Prostate gland (tissue), 2 donors: ENCODE measurements at regions not wholly inside any gene's neighbourhood (a gene's known extent, or its start where the extent isn't known, plus 50 kb on each side); places are given as distances from the start of the nearest gene placed in this dataset.
"Not testable (repeated sequence)": the region's sequence is repeated elsewhere in the genome, so short reads cannot be mapped to it uniquely, and the experiment has no call there.

ENCODE experiments used
- DNase-seq: peaks from one replicate; pipeline ENCODE4 v3.0.0-alpha.2; 2019; ENCODE audit warnings: low spot score
- H3K27ac ChIP-seq, 2 donors: fragments of 200-600 bp; sonication (generic); 2 replicates each; pipeline ENCODE4 v1.5.1; 2017 to 2019
- H3K27me3 ChIP-seq: fragments of 200-600 bp; sonication (generic); replicated peaks from 2 replicates; pipeline ENCODE4 v1.5.1; 2019; ENCODE audit not compliant: insufficient read depth
- H3K36me3 ChIP-seq, 2 donors: fragments of 200-600 bp; sonication (generic); 1 replicate in 1 of 2; 2 replicates in 1 of 2; pipeline versions ENCODE4 v1.5.1 to v1.8.1; 2017 to 2019
- H3K4me1 ChIP-seq: fragments of 200-600 bp; sonication (generic); replicated peaks from 2 replicates; pipeline ENCODE4 v1.5.1; 2019
- H3K4me3 ChIP-seq, 2 donors: fragments of 200-600 bp; sonication (generic); 2 replicates each; pipeline ENCODE4 v1.5.1; 2017 to 2019
- H3K9me3 ChIP-seq: fragments of 200-600 bp; sonication (generic); 2 replicates; pipeline ENCODE4 v1.5.1; 2017
- CTCF ChIP-seq, 4 experiments: fragments of 200-600 bp in 2 of 4; fragments of 450-650 bp in 2 of 4; sonication (generic) in 2 of 4; IDR thresholded peaks; 1 replicate in 3 of 4; 2 replicates in 1 of 4; pipeline ENCODE4 v1.5.1; 2016 to 2019; ENCODE audit warnings: antibody characterized with exemption in 4 of 4, mild to moderate bottlenecking in 2 of 4, moderate library complexity in 2 of 4
- POLR2A ChIP-seq: fragments of 450-650 bp; IDR thresholded peaks from one replicate; pipeline ENCODE4 v1.6.1; 2016; ENCODE audit warnings: antibody characterized with exemption, mild to moderate bottlenecking
- POLR2AphosphoS5 ChIP-seq: sonication (generic); formaldehyde crosslinking; IDR thresholded peaks from one replicate; pipeline ENCODE4 v1.6.1; 2017; ENCODE audit warnings: antibody characterized with exemption
- WGBS: methylation state at CpG from one replicate; pipeline ENCODE4 v1.1.5; 2018; 5-methylcytosine and 5-hydroxymethylcytosine counted together
- intact Hi-C: fragments of 100-400 bp; cut with DNase I; formaldehyde crosslinking; loops from one replicate; pipeline ENCODE4 v1.14.2; 2022

- H3K27me3 ChIP-seq: no peaks in the 10 kb centered on the region
- no peak for DNase-seq
- no peak overlapping the region for H3K4me3 ChIP-seq
- no peak overlapping the region for H3K27ac ChIP-seq
- TF ChIP-seq CTCF (IDR thresholded peaks at IDR 0.05): no peak
- TF ChIP-seq POLR2AphosphoS5: no peak
- TF ChIP-seq POLR2A: no peak
- 92% methylated on average over 2 of the region's 2 CpGs for WGBS
- intact Hi-C loops: no loop called here
- no peaks in the 10 kb centered on the region for H3K9me3 ChIP-seq
- no peaks in the 10 kb centered on the region for H3K4me1 ChIP-seq
- H3K36me3 ChIP-seq: no peaks in the 10 kb centered on the region
Measured at GRCh38 chr6:14388371-14388770, 270.8 kb downstream of the CD83 start.

GRCh38 chr6:14389776-14390175 lies 272.2 kb downstream of the CD83 start:
- intact Hi-C loops, H3K9me3 ChIP-seq, H3K27ac ChIP-seq, DNase-seq, H3K27me3 ChIP-seq, H3K36me3 ChIP-seq, H3K4me3 ChIP-seq, H3K4me1 ChIP-seq: not testable (repeated sequence)
- 74% methylated on average over 2 of the region's 2 CpGs for WGBS

GRCh38 chr6:14390805-14391204 lies 273.2 kb downstream of the CD83 start:
- H3K4me3 ChIP-seq: no peak overlapping the region
- H3K27me3 ChIP-seq: no peaks in the 10 kb centered on the region
- intact Hi-C loops: no loop called here
- H3K36me3 ChIP-seq: no peaks in the 10 kb centered on the region
- H3K27ac ChIP-seq: no peak overlapping the region
- TF ChIP-seq POLR2A: no peak
- TF ChIP-seq CTCF (IDR thresholded peaks at IDR 0.05): no peak
- no peak for TF ChIP-seq POLR2AphosphoS5
- DNase-seq: no peak
- H3K9me3 ChIP-seq: no peaks in the 10 kb centered on the region
- H3K4me1 ChIP-seq: no peaks in the 10 kb centered on the region
- WGBS: 13% methylated on average over 2 of the region's 2 CpGs

- peak; percentile 9 for TF ChIP-seq POLR2AphosphoS5
- TF ChIP-seq CTCF (IDR thresholded peaks at IDR 0.05): no peak
- no peak for TF ChIP-seq POLR2A
- H3K27ac ChIP-seq: no peak overlapping the region
- WGBS: 34% methylated on average over 4 of the region's 4 CpGs
- DNase-seq: peak; percentile 28
- H3K27me3 ChIP-seq: no peaks in the 10 kb centered on the region
- H3K4me1 ChIP-seq: no peaks in the 10 kb centered on the region
- intact Hi-C loops: no loop called here
- no peaks in the 10 kb centered on the region for H3K36me3 ChIP-seq
- H3K4me3 ChIP-seq: no peak overlapping the region
- no peaks in the 10 kb centered on the region for H3K9me3 ChIP-seq
Measured at GRCh38 chr6:14393910-14394309, 276.3 kb downstream of the CD83 start.

- no peaks in the 10 kb centered on the region for H3K4me1 ChIP-seq
- WGBS: 98% methylated on average over 4 of the region's 4 CpGs
- no peaks in the 10 kb centered on the region for H3K27me3 ChIP-seq
- H3K9me3 ChIP-seq: no peaks in the 10 kb centered on the region
- no peak for TF ChIP-seq CTCF (IDR thresholded peaks at IDR 0.05)
- no peak for TF ChIP-seq POLR2A
- TF ChIP-seq POLR2AphosphoS5: no peak
- no peak for DNase-seq
- H3K36me3 ChIP-seq: no peaks in the 10 kb centered on the region
- no peak overlapping the region for H3K4me3 ChIP-seq
- intact Hi-C loops: no loop called here
- H3K27ac ChIP-seq: no peak overlapping the region
Measured at GRCh38 chr6:14396392-14396791, 278.8 kb downstream of the CD83 start.
